ENCODE measurements at regions not wholly inside any gene's neighbourhood (a gene's known extent, or its start where the extent isn't known, plus 50 kb on each side); places are given as distances from the start of the nearest gene placed in this dataset.

DNA sequence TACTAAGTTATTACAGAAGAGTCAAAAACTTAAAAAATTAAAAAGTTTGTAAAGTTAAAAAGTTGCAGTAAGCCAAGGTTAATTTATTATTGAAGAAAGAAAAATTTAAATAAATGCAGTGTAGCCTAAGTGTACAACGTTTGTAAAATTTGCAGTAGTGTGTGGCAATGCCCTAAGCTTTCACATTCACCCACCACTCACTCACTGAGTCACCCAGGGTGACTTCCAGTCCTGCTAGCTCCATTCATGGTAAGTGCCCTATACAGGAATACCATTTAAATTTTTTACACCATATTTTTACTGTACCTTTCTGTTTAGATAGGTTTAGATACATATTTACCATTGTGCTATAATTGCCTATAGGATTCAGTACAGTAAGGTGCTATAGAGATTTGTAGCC is 88.6 kb downstream of the CTH start:
- TF ChIP-seq, protein P1, sequence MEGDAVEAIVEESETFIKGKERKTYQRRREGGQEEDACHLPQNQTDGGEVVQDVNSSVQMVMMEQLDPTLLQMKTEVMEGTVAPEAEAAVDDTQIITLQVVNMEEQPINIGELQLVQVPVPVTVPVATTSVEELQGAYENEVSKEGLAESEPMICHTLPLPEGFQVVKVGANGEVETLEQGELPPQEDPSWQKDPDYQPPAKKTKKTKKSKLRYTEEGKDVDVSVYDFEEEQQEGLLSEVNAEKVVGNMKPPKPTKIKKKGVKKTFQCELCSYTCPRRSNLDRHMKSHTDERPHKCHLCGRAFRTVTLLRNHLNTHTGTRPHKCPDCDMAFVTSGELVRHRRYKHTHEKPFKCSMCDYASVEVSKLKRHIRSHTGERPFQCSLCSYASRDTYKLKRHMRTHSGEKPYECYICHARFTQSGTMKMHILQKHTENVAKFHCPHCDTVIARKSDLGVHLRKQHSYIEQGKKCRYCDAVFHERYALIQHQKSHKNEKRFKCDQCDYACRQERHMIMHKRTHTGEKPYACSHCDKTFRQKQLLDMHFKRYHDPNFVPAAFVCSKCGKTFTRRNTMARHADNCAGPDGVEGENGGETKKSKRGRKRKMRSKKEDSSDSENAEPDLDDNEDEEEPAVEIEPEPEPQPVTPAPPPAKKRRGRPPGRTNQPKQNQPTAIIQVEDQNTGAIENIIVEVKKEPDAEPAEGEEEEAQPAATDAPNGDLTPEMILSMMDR (conservative IDR thresholded peaks at IDR 0.05; ENCODE audit: low read length): no peak
- no peak for TF ChIP-seq EZH2phosphoT487 (IDR thresholded peaks at IDR 0.05; ENCODE audit: borderline replicate concordance)
